ENCODE measurements at regions not wholly inside any gene's neighbourhood (a gene's known extent, or its start where the extent isn't known, plus 50 kb on each side); places are given as distances from the start of the nearest gene placed in this dataset.
A peak's percentile ranks its signal among the peaks of the same experiment; 100 is the strongest.

- DNase-seq = no peak
These were observed 272.8 kb upstream of the CPEB2 start for GRCh38 chr4:14729282-14730000.

DNA sequence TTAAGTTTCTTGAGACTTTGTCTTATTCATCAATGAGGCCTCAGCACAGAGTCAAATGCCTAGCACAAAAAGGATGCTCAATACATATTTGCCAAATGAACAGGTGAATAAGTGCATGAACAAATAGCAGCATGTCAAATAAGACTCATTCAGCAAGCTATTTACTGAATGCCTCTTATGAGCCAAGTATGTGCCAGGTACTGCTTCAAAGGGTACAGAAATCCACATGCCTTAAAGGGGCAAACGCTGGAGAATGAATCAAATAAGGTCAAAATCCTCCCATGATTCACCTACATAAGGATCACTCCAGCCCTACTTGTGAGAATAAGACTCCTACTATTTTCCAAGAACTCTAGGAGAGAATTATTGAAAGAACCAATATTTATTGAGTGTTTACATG is 260.2 kb upstream of the CPEB2 start:
- no peak for DNase-seq

DNA sequence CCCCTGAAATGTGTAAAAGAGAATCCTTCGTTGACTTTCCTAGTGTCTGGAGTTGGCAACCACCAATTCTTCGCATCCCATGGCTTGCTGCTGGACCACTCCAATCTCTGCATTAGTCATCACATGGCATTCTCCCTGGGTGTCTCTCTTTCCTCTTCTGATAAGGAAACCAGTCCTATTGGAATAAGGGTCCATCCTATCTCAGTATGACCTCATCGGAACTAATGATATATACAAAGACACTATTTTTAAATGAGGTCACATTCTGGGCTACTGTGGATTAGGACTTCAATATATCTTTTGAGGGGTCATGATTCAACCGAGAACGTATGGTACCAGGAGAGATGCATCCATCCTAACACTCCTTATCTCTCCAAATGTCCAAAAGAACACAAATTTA is 259.1 kb upstream of the CPEB2 start:
- DNase-seq = peak; percentile 42

DNA sequence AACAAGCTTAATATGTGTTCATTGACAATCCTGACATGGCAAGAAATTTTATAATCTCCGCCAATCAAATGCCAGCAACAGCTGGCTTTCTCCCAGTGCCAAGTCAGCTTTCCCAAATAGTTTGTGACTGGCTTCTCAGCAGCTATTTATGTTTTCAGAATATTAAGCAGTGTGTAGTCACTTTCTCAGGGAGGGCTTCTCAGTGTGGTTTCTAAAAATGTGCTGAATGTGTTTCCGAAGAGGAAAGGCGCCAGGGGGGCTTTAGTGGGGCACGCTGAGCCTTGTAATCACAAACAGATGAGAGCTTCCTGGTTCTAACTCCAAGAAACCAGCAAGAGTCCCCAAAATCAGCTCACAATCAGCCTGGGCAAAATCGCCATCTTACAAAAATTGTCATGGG is 258.7 kb upstream of the CPEB2 start:
- peak; percentile 86 for DNase-seq

DNA sequence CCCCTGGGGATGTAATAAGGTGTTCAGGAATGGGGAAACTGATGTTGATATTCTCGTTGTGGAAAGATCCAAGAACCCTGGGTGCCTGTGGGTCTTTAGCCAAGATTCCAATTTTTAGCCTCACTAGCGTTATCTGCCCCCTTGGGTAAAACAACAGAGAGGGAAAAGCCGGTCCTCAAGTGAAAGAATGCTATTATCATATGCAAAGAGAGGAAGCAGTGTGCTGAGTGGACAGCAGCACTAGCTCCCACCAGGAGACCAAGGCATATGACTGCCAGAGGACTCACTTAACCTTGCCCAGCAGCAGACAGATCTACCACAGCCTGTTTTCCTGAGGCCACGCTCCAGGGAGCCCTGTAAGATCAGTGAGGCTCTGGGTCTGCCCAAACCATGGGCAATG is 257.9 kb upstream of the CPEB2 start:
- peak; percentile 6 for DNase-seq

GRCh38 chr4:14749910-14750309 is 252.4 kb upstream of the CPEB2 start:
- DNase-seq = peak; percentile 16

DNA sequence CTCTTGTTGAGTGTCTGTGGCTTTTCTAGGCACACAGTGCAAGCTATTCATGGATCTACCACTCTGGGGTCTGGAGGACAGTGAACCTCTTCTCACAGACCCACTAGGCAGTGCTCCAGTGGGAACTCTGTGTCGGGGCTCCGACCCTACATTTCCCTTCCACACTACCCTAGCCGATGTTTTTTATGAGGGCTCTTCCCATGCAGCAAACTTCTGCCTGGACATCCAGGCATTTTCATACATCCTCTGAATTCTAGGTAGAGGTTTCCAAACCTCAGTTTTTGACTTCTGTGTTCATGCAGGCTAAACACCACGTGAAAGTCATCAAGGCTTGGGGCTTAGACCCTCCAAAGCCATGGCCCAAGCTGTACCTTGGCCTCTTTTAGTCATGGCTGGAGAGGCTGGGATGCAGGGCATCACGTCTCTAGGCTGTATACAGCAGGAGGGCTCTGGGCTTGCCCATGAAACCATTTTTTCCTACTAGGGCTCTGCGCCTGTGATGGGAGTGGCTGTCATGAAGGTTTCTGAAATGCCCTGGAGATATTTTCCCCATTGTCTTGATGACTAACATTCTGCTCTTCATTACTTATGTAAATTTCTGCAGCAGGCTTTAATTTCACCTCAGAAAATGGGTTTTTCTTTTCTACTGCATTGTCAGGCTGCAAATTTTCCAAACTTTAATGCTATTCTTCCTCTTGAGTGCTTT is 249.8 kb upstream of the CPEB2 start:
- no peak for DNase-seq

DNA sequence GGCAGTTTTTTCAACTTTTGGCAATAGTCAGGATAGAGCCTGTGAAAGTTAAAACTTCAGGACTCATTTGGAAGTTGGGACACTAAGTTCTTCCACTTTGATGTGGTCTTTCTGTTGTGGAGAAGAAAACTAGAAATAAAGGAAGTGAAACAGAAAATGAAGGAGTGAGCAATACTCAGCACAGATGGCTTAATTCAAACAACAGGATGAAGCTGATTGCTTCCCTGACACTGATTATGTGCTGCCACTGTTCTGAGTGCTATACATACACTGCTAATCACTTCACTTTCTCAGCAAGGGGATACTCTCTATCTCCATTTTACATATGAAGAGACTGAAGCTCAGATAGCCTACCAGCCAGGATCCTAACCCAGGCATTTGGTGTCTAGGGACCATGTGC is 235.1 kb upstream of the CPEB2 start:
- no peak for DNase-seq

DNA sequence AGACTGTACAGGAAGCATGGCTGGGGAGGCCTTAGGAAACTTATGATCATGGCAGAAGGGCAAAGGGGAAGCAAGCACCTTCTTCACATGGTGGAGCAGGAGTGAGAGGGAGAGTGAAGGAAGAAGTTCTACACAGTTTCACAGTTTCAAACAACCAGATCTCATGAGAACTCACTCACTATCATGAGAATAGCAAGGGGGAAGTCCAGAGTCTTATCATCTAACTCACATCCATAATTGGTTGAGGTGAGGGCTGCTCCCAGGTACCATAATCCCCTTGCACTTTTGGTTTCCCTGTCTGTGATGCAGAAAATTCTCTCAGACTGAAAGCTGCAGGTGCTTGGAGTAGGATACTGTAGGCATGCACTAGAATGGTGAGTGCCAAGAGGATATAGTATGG is 233.8 kb upstream of the CPEB2 start:
- no peak for DNase-seq

DNA sequence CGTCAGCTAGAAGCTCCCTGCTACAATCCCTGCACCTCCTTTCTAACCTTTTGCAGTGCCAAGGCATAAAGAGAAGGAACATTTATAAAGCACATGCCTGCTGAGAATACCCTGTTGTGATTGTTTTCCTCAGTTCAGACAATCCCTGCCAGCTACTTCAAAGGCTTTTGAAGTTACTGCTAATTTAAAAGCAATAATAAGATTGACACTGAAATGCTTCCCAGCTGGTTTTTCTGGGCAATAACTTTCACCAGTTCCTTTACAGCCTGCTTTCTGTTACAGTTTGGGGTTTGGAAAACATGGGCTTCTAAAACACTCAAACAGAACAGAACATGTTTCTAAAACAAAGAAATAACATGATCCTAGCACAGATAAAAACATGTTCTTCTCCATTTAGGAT is 232.3 kb upstream of the CPEB2 start:
- DNase-seq = no peak

DNA sequence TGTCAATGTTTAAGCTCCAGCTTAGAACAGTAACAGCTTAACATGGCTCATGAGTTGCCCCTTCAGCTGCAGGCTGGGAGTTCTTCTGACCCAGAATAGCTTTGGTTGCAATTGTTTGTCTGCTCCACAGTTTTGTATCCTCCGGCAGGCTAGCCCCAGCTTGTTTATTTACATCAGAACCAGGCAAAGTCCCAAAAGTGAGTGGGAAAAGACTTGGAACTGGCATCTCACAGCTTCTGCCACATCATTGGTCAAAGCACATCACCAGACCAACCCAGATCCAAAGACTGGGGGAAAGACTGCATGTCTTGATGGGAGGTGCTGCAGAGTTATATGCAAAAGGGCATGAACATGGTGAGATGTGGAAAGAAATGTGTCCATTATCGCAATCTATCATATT is 231.2 kb upstream of the CPEB2 start:
- no peak for DNase-seq

GRCh38 chr4:14771504-14772175 is 230.6 kb upstream of the CPEB2 start:
- DNase-seq = no peak

DNA sequence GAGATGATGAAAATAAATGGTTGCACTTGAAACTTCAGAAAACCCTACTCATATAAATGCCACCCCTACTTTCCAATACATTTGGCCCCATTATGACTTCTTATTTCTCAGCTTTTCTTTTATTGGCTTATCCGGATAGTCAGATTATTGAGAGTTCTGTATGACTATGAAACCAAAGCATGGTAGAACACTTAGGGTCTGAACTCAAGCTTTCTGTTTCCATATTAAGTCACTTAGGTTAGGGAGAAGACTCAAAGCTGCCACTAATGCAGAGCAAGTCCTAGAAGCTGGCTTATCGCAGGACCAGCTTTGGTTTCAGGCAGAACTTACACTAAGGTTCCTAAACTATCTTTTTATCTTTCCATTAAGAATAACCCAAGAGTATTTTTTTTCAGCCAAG is 229.9 kb upstream of the CPEB2 start:
- DNase-seq = no peak

GRCh38 chr4:14783011-14783877 is 219.0 kb upstream of the CPEB2 start:
- DNase-seq = peak; percentile 67

GRCh38 chr4:14787221-14787620 is 215.1 kb upstream of the CPEB2 start:
- DNase-seq = no peak

- peak; percentile 27 for DNase-seq
These were observed 214.4 kb upstream of the CPEB2 start for GRCh38 chr4:14787894-14788293.

DNA sequence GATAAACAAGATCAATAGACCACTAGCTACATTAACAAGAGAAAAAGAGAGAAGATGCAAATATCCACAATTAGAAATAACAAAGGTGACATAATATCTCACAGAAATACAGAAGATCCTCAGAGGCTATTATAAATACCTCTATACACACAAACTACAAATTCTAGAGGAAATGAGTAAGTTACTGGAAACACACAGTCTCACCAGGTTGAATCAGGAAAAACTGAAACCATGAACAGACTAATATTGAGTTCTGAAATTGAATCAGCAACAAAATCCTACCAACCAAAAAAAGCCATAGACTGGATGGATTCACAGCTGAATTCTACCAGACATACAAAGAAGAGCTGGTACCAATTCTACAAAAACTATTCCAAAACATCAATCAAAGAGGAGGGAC is 211.8 kb upstream of the CPEB2 start:
- no peak for DNase-seq

DNA sequence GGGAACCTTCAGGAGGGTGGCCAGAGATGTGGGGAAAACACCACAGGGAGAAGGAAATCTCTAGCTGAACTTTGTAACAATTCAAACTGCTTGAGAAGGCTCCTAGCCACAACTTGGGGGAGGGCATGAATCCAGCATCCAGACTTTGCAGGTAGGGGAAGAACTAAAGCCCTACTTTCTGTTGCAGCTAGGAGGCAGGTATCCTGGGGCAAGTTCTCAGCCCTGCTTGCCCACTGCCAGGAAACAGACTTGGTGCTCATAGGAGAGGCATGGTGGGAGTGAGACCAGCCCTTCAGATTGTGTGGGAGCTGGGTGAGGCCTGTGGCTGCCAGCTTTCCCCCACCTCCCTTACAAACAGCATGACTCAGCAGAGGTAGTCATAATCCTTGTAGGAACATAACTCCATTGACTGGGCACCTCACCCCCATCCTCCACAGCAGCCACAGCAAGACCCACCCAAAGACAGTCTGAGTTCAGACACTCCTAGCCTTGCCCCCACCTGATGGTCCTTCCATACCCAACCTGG is 209.5 kb upstream of the CPEB2 start:
- no peak for DNase-seq

- no peak for DNase-seq
These were observed 201.3 kb upstream of the CPEB2 start for GRCh38 chr4:14800977-14801376.

- no peak for DNase-seq
These were observed 199.7 kb upstream of the CPEB2 start for GRCh38 chr4:14802596-14802995.

GRCh38 chr4:14807856-14808255 is 194.4 kb upstream of the CPEB2 start:
- no peak for DNase-seq

GRCh38 chr4:14809203-14809602 is 193.1 kb upstream of the CPEB2 start:
- DNase-seq = no peak

GRCh38 chr4:14810121-14810520 is 192.2 kb upstream of the CPEB2 start:
- no peak for DNase-seq

All from fibroblast of skin of back (primary cell).